Spleen (tissue), 11 donors: ENCODE measurements at regions not wholly inside any gene's neighbourhood (a gene's known extent, or its start where the extent isn't known, plus 50 kb on each side); places are given as distances from the start of the nearest gene placed in this dataset.

Source experiments
- DNase-seq: peaks from one replicate; pipeline ENCODE4 v3.0.0-alpha.2; 2020
- H3K27ac ChIP-seq, 8 donors: fragments of 200-600 bp; sonication (generic) in 7 of 8; 1 replicate in 4 of 8; 2 replicates in 4 of 8; pipeline versions ENCODE4 v1.5.0 to v1.8.0; 2016 to 2021; ENCODE audit warnings: inconsistent platforms in 4 of 8, mild to moderate bottlenecking in 4 of 8, moderate library complexity in 1 of 8
- H3K27me3 ChIP-seq, 7 donors: fragments of 200-600 bp; sonication (generic) in 6 of 7; replicated peaks in 1 of 7; 1 replicate in 4 of 7; 2 replicates in 3 of 7; pipeline versions ENCODE4 v1.5.0 to v1.8.0; 2016 to 2021; ENCODE audit warnings: inconsistent platforms in 3 of 7, mild to moderate bottlenecking in 1 of 7
- H3K36me3 ChIP-seq, 6 donors: fragments of 200-600 bp; sonication (generic) in 5 of 6; 1 replicate in 4 of 6; 2 replicates in 2 of 6; pipeline versions ENCODE4 v1.5.0 to v1.8.0; 2016 to 2021; ENCODE audit warnings: inconsistent platforms in 2 of 6
- H3K4me1 ChIP-seq, 6 donors: fragments of 200-600 bp; sonication (generic) in 5 of 6; 1 replicate in 3 of 6; 2 replicates in 3 of 6; pipeline versions ENCODE4 v1.5.0 to v1.8.0; 2016 to 2021; ENCODE audit warnings: inconsistent platforms in 3 of 6
- H3K4me3 ChIP-seq, 8 donors: fragments of 200-600 bp; sonication (generic) in 7 of 8; 1 replicate in 4 of 8; 2 replicates in 4 of 8; pipeline versions ENCODE4 v1.5.0 to v1.8.0; 2016 to 2021; ENCODE audit warnings: inconsistent platforms in 4 of 8, mild to moderate bottlenecking in 4 of 8, moderate library complexity in 2 of 8
- H3K9me3 ChIP-seq, 8 donors: fragments of 200-600 bp; sonication (generic) in 7 of 8; 1 replicate in 4 of 8; 2 replicates in 4 of 8; pipeline versions ENCODE4 v1.5.0 to v1.8.0; 2016 to 2021; ENCODE audit warnings: inconsistent platforms in 4 of 8
- POLR2A ChIP-seq, 3 donors: fragments of 450-650 bp; IDR thresholded peaks; one replicate each; pipeline ENCODE4 v1.5.1; 2017; ENCODE audit warnings: antibody characterized with exemption in 3 of 3, mild to moderate bottlenecking in 1 of 3
- POLR2AphosphoS5 ChIP-seq, 3 donors: sonication (generic); formaldehyde crosslinking; IDR thresholded peaks; one replicate each; pipeline ENCODE4 v1.5.1; 2017; ENCODE audit warnings: antibody characterized with exemption in 3 of 3
- WGBS, 5 donors: extraction: QIAGEN DNeasy Blood & Tissue Kit in 3 of 5; methylation state at CpG; one replicate each; pipeline versions ENCODE4 v1.1.5 to v1.1.7; 2013 to 2018; 5-methylcytosine and 5-hydroxymethylcytosine counted together
- intact Hi-C: fragments of 100-400 bp; cut with DNase I; formaldehyde crosslinking; loops from one replicate; pipeline ENCODE4 v1.15.0; 2023; ENCODE audit warnings: low total_unique reads
- TF ChIP-seq, protein P1 (sequence below), 11 experiments: fragments of 200-600 bp in 7 of 11; fragments of 450-650 bp in 4 of 11; sonication (generic) in 4 of 11; IDR thresholded peaks in 8 of 11; conservative IDR thresholded peaks in 3 of 11; 1 replicate in 7 of 11; 2 replicates in 4 of 11; pipeline versions ENCODE4 v1.4.0 to v1.8.0; 2016 to 2021; ENCODE audit warnings: antibody characterized with exemption in 11 of 11, inconsistent platforms in 4 of 11, mild to moderate bottlenecking in 1 of 11
- donor health status: healthy with polysubstance abuse.
- donor health status: DM: no; HTN: no; CAD: no; lungs with moderate emphysema.
- donor health status: DM: no; HTN: no; CAD: no.
- donor health status: Bipolar disorder and iron deficiency.
- donor health status: healthy.
- donor health status: DM: no; HTN: no; CAD: no.
- donor health status: DM: yes; HTN: yes; CAD: no.

DNA sequence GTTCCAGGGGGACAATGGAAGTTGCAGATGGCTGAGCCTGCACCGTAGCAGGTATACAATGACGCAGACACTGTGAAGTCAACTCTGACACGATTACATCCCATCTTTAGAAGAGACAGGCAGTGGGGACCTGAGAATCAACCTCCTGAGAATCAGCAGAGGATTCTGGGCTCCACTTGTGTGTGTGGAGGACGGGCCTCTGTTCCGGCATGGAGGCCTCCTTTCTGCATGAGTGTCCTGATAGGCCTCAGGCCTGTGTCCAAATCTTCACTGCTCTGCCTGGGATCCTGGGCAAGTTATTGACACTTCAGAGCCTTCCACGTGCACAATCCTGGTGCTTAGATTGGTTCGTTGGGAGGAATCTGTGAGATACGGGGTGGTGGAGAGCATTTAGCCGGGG lies 151.2 kb upstream of the COL5A1 start:
- TF ChIP-seq POLR2AphosphoS5 (IDR thresholded peaks at IDR 0.05) (no peak), POLR2A (IDR thresholded peaks at IDR 0.05) (no peak)
- TF ChIP-seq, protein P1, sequence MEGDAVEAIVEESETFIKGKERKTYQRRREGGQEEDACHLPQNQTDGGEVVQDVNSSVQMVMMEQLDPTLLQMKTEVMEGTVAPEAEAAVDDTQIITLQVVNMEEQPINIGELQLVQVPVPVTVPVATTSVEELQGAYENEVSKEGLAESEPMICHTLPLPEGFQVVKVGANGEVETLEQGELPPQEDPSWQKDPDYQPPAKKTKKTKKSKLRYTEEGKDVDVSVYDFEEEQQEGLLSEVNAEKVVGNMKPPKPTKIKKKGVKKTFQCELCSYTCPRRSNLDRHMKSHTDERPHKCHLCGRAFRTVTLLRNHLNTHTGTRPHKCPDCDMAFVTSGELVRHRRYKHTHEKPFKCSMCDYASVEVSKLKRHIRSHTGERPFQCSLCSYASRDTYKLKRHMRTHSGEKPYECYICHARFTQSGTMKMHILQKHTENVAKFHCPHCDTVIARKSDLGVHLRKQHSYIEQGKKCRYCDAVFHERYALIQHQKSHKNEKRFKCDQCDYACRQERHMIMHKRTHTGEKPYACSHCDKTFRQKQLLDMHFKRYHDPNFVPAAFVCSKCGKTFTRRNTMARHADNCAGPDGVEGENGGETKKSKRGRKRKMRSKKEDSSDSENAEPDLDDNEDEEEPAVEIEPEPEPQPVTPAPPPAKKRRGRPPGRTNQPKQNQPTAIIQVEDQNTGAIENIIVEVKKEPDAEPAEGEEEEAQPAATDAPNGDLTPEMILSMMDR (IDR thresholded peaks at IDR 0.05 in 8 of 11, conservative IDR thresholded peaks at IDR 0.05 in 3 of 11): no peak
- no peak overlapping the region for H3K4me3 ChIP-seq
- WGBS, 5 donors: 80 to 94% (median 86%) methylated on average over 8 to 9 of the region's 9 CpGs
- H3K4me1 ChIP-seq: peaks cover 0 to 29% (median 10%) of the 10 kb centered on the region in 6 donors
- peaks cover 0 to 14% (median 0%) of the 10 kb centered on the region in 7 donors for H3K27me3 ChIP-seq
- H3K9me3 ChIP-seq: no peaks in the 10 kb centered on the region
- no peak for DNase-seq
- no peaks in the 10 kb centered on the region for H3K36me3 ChIP-seq
- no peak overlapping the region for H3K27ac ChIP-seq
- intact Hi-C loops: no loop called here

DNA sequence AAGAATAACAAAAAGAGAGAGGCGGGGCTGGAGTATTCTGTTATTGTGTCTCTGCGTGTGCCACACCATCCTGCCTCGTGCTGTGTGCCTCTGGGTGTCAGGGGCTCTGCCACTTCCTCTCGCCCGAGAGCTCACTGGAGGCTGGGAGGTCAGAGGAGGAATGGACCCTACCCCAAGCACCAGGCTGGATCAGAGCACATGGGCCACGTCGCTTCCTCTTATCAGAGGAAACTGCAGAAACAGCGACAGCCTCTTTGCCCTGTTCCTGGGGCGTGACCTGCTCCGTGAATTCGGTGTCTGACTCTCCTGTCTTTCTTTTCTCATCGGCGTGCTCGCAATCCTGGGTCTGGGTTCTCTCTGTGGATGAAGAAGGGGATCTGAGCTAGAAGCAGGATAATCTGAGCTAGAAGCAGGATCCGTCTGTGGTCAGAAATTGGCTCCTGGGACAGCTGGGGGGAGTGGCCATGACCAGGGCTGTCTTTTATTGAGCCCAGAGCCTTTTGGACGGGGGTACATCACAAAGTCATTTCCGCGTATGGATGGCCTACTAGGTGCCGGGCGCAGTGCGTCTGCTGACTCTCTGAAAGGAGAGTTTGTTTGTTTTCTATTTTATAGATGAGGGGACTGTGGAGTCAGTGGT lies 150.3 kb upstream of the COL5A1 start:
- H3K4me1 ChIP-seq: peaks cover 0 to 21% (median 4%) of the 10 kb centered on the region in 6 donors
- intact Hi-C loops: no loop called here
- WGBS, 5 donors: 52 to 62% (median 59%) methylated on average over 21 of the region's 21 CpGs
- peak; percentile 36 for DNase-seq
- H3K27ac ChIP-seq: no peak overlapping the region
- H3K27me3 ChIP-seq: peaks cover 0 to 14% (median 0%) of the 10 kb centered on the region in 7 donors
- H3K4me3 ChIP-seq: no peak overlapping the region
- TF ChIP-seq POLR2A (IDR thresholded peaks at IDR 0.05): no peak
- no peak for TF ChIP-seq POLR2AphosphoS5 (IDR thresholded peaks at IDR 0.05)
- TF ChIP-seq, protein P1 (IDR thresholded peaks at IDR 0.05 in 8 of 11, conservative IDR thresholded peaks at IDR 0.05 in 3 of 11): no peak
- no peaks in the 10 kb centered on the region for H3K9me3 ChIP-seq
- H3K36me3 ChIP-seq: no peaks in the 10 kb centered on the region

DNA sequence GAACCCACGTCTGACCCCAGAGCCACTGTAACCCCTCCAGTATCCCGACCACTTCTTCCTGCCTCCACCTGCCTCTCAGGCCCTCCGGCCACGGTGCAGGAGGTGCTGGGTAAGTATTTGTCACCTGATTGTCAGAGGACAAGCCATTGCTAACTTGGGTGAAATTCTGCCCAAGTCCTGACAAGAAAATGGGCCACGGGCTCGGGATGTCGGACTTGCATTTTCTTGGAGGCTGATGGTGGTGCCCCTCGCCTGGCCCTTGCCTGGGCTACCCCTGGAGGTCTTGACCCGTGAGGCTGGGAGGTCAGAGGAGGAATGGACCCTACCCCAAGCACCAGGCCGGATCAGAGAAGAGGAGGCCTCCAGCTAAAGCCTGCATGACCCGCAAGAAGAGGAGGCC lies 149.7 kb upstream of the COL5A1 start:
- no peak overlapping the region for H3K4me3 ChIP-seq
- H3K36me3 ChIP-seq: no peaks in the 10 kb centered on the region
- peak; percentile 49 for DNase-seq
- 71 to 77% (median 76%) methylated on average over 9 to 11 of the region's 11 CpGs for WGBS, 5 donors
- no peaks in the 10 kb centered on the region for H3K9me3 ChIP-seq
- H3K27ac ChIP-seq: no peak overlapping the region
- H3K27me3 ChIP-seq: peaks cover 0 to 14% (median 0%) of the 10 kb centered on the region in 7 donors
- intact Hi-C loops: no loop called here
- TF ChIP-seq POLR2A (IDR thresholded peaks at IDR 0.05) (no peak), POLR2AphosphoS5 (IDR thresholded peaks at IDR 0.05) (no peak)
- TF ChIP-seq, protein P1 (IDR thresholded peaks at IDR 0.05 in 8 of 11, conservative IDR thresholded peaks at IDR 0.05 in 3 of 11): no peak
- peaks cover 0 to 15% (median 0%) of the 10 kb centered on the region in 6 donors for H3K4me1 ChIP-seq

DNA sequence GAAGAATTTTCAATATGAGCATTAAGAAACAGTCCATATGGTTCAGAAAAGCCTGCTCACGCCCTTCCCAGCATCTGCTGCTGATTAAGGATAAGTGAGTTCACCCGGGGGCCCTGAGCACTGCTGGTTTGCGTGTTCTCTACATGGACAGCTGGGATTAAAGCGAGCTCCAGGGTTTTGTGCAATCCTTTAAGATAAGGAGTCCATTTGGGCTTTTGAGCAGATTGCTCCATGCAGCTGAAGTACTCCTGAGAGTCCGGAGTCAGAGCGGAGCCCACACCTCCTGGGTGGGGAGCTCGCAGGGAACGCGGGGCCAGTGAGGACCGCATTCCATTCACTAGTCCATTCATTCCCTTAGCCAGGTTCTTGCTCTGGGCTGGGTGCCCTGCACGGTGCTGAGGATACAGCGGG lies 149.3 kb upstream of the COL5A1 start:
- Histone ChIP-seq H3K27me3 (peaks cover 0 to 14% (median 0%) of the 10 kb centered on the region in 7 donors), H3K4me3 (no peak overlapping the region), H3K27ac (no peak overlapping the region), H3K9me3 (no peaks in the 10 kb centered on the region), H3K36me3 (no peaks in the 10 kb centered on the region), H3K4me1 (peaks cover 0 to 11% (median 0%) of the 10 kb centered on the region in 6 donors)
- no peak for DNase-seq
- TF ChIP-seq POLR2AphosphoS5 (IDR thresholded peaks at IDR 0.05): no peak
- TF ChIP-seq, protein P1 (IDR thresholded peaks at IDR 0.05 in 8 of 11, conservative IDR thresholded peaks at IDR 0.05 in 3 of 11): no peak
- no peak for TF ChIP-seq POLR2A (IDR thresholded peaks at IDR 0.05)
- 86 to 89% (median 87%) methylated on average over 9 to 12 of the region's 12 CpGs for WGBS, 5 donors
- intact Hi-C loops: no loop called here
